B cell (primary cell): ENCODE measurements at regions not wholly inside any gene's neighbourhood (a gene's known extent, or its start where the extent isn't known, plus 50 kb on each side); places are given as distances from the start of the nearest gene placed in this dataset.

Experiments
- EZH2 ChIP-seq: IDR thresholded peaks from 2 replicates; pipeline ENCODE4 v1.6.1; 2012; ENCODE audit warnings: borderline replicate concordance, low read depth, mild to moderate bottlenecking, moderate library complexity, low read length; ENCODE audit not compliant: insufficient read depth, poor library complexity, severe bottlenecking
- TF ChIP-seq, protein P1 (sequence below): fragments of 200-600 bp; IDR thresholded peaks from one replicate; pipeline ENCODE4 v1.8.0; 2022; ENCODE audit warnings: antibody characterized with exemption, mild to moderate bottlenecking

DNA sequence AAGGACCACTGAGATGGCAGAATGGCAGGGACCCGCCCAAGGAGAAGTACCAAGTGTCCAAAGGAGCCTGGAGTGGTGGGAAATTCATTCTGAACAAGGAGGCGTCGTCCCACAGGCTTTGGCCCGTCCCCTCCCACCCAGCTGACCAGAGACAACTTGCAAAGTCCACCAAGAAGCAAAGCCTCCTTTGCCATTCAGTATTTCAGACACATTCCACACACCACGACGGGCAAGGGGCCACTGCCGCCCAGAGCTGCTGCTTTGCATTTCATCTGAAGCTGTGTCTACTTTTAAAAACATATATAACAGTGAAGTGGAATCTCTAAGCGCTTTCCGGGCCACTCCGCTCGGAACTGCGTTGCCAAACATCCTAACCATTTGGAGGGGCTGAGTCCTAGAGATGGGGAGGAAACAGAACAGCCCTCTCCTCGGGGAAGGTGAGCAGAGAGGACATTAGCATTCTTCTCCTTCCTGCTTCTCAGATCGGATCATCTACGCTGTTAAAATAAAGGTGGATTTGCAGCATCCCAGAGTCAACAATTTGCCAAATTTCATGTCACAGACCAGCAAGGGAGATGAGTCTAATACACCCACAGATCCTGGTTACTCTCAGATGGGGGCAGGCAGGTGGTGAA is 89.0 kb upstream of the ZNF507 start:
- TF ChIP-seq, protein P1, sequence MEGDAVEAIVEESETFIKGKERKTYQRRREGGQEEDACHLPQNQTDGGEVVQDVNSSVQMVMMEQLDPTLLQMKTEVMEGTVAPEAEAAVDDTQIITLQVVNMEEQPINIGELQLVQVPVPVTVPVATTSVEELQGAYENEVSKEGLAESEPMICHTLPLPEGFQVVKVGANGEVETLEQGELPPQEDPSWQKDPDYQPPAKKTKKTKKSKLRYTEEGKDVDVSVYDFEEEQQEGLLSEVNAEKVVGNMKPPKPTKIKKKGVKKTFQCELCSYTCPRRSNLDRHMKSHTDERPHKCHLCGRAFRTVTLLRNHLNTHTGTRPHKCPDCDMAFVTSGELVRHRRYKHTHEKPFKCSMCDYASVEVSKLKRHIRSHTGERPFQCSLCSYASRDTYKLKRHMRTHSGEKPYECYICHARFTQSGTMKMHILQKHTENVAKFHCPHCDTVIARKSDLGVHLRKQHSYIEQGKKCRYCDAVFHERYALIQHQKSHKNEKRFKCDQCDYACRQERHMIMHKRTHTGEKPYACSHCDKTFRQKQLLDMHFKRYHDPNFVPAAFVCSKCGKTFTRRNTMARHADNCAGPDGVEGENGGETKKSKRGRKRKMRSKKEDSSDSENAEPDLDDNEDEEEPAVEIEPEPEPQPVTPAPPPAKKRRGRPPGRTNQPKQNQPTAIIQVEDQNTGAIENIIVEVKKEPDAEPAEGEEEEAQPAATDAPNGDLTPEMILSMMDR: no peak
- no peak for TF ChIP-seq EZH2
